Keratinocyte (primary cell): ENCODE measurements at regions not wholly inside any gene's neighbourhood (a gene's known extent, or its start where the extent isn't known, plus 50 kb on each side); places are given as distances from the start of the nearest gene placed in this dataset.

ENCODE experiments used
- DNase-seq: peaks from one replicate; pipeline ENCODE4 v3.0.0-alpha.2; 2011; ENCODE audit warnings: low read depth, missing footprints, low spot score
- FAIRE-seq: peaks from 2 replicates; lab custom pipeline; 2011; peaks lifted over from hg19 to GRCh38; lab: Jason Lieb, UNC
- H2AFZ ChIP-seq: 2 replicates; pipeline ENCODE4 v1.6.0; 2012; ENCODE audit warnings: low read length, control low read depth, inconsistent platforms; ENCODE audit not compliant: control insufficient read depth
- H3K27ac ChIP-seq: 2 replicates; pipeline ENCODE4 v1.5.1; 2011; ENCODE audit warnings: low read length; ENCODE audit not compliant: control insufficient read depth, insufficient read depth
- H3K27me3 ChIP-seq: 3 replicates; pipeline ENCODE4 v1.6.0; 2011; ENCODE audit warnings: low read length; ENCODE audit not compliant: control insufficient read depth, insufficient read depth; ENCODE audit errors: extremely low read depth
- H3K36me3 ChIP-seq, 2 experiments: 2 replicates in 1 of 2; 3 replicates in 1 of 2; pipeline ENCODE4 v1.5.1; 2011; ENCODE audit warnings: low read length in 2 of 2, mild to moderate bottlenecking in 1 of 2; ENCODE audit not compliant: control insufficient read depth in 2 of 2, insufficient read depth in 2 of 2; ENCODE audit errors: extremely low read depth in 1 of 2
- H3K4me1 ChIP-seq: 3 replicates; pipeline ENCODE4 v1.5.1; 2011; ENCODE audit warnings: low read length; ENCODE audit not compliant: control insufficient read depth, insufficient read depth; ENCODE audit errors: extremely low read depth
- H3K4me2 ChIP-seq: 3 replicates; pipeline ENCODE4 v1.6.0; 2011; ENCODE audit warnings: low read depth, low read length; ENCODE audit not compliant: control insufficient read depth, insufficient read depth; ENCODE audit errors: extremely low read depth
- H3K4me3 ChIP-seq, 3 experiments: fragments of 200-600 bp in 1 of 3; sonication (generic) in 1 of 3; 2 replicates in 2 of 3; 3 replicates in 1 of 3; pipeline ENCODE4 v1.5.1; 2011 to 2016; ENCODE audit warnings: low read length in 3 of 3, mild to moderate bottlenecking in 3 of 3, control low read depth in 2 of 3, inconsistent platforms in 1 of 3, low read depth in 1 of 3, mixed read lengths in 1 of 3, mixed run types in 1 of 3, moderate library complexity in 1 of 3; ENCODE audit not compliant: control insufficient read depth in 2 of 3, insufficient read depth in 2 of 3; ENCODE audit errors: extremely low read depth in 1 of 3
- H3K79me2 ChIP-seq: 2 replicates; pipeline ENCODE4 v1.6.0; 2012; ENCODE audit warnings: low read length; ENCODE audit not compliant: control insufficient read depth, insufficient read depth
- H3K9ac ChIP-seq: 3 replicates; pipeline ENCODE4 v1.6.0; 2011; ENCODE audit warnings: low read length; ENCODE audit not compliant: control insufficient read depth, insufficient read depth; ENCODE audit errors: extremely low read depth
- H3K9me1 ChIP-seq: 3 replicates; pipeline ENCODE4 v1.6.0; 2011; ENCODE audit warnings: low read length; ENCODE audit not compliant: control insufficient read depth, insufficient read depth; ENCODE audit errors: extremely low read depth
- H3K9me3 ChIP-seq: 2 replicates; pipeline ENCODE4 v1.5.1; 2012; ENCODE audit warnings: low read depth, low read length; ENCODE audit not compliant: control insufficient read depth
- H4K20me1 ChIP-seq: 3 replicates; pipeline ENCODE4 v1.6.0; 2011; ENCODE audit warnings: low read length; ENCODE audit not compliant: control insufficient read depth, insufficient read depth; ENCODE audit errors: extremely low read depth
- CTCF ChIP-seq, 3 experiments: IDR thresholded peaks in 1 of 3; conservative IDR thresholded peaks in 1 of 3; optimal IDR thresholded peaks in 1 of 3; 2 replicates in 2 of 3; 3 replicates in 1 of 3; pipeline versions ENCODE3 to v1.5.1; 2011; ENCODE audit warnings: low read length in 3 of 3, mild to moderate bottlenecking in 3 of 3, moderate library complexity in 2 of 3, control low read depth in 1 of 3, inconsistent platforms in 1 of 3; ENCODE audit not compliant: insufficient read depth in 2 of 3; ENCODE audit errors: extremely low read depth in 1 of 3
- EZH2 ChIP-seq: IDR thresholded peaks from one replicate; pipeline ENCODE4 v1.6.1; 2012; ENCODE audit warnings: inconsistent platforms, mild to moderate bottlenecking, low read length, moderate library complexity
- dilution Hi-C: fragments of 300-500 bp; cut with MboI; formaldehyde crosslinking; loops from one replicate; pipeline ENCODE4 v1.7.0; 2020; ENCODE audit warnings: low sequenced_read_pairs; ENCODE audit not compliant: extremely low pct_ligation_motif_present

GRCh38 chr6:3610206-3610605 is 141.3 kb downstream of the PXDC1 start:
- H3K4me3 ChIP-seq, result peak overlapping the region in 1 of 3 experiments; percentile 43
- dilution Hi-C loops, result no loop called here
- FAIRE-seq (peak; percentile 91), DNase-seq (peak; percentile 55)
- no peaks in the 10 kb centered on the region for H3K27me3 ChIP-seq
- no peaks in the 10 kb centered on the region for H3K9me3 ChIP-seq
- peaks cover 42% of the 10 kb centered on the region for H3K4me1 ChIP-seq
- H3K9me1 ChIP-seq, result no peaks in the 10 kb centered on the region
- H2AFZ ChIP-seq, result peak overlapping the region; percentile 46
- H3K4me2 ChIP-seq, result peak overlapping the region; percentile 79
- H3K9ac ChIP-seq, result peak overlapping the region; percentile 14
- no peaks in the 10 kb centered on the region for H3K36me3 ChIP-seq
- H4K20me1 ChIP-seq, result no peaks in the 10 kb centered on the region
- H3K79me2 ChIP-seq, result no peaks in the 10 kb centered on the region
- peak overlapping the region; percentile 45 for H3K27ac ChIP-seq
- TF ChIP-seq CTCF (optimal IDR thresholded peaks at IDR 0.05 in 1 of 3, IDR thresholded peaks at IDR 0.05 in 1 of 3, conservative IDR thresholded peaks at IDR 0.05 in 1 of 3; ENCODE audit: extremely low read depth in 1 of 3, insufficient read depth in 2 of 3, low read length in 3 of 3), result no peak
- TF ChIP-seq EZH2, result no peak

- no peaks in the 10 kb centered on the region for H3K36me3 ChIP-seq
- no peaks in the 10 kb centered on the region for H4K20me1 ChIP-seq
- H3K4me1 ChIP-seq, result peaks cover 42% of the 10 kb centered on the region
- peak overlapping the region; percentile 79 for H3K4me2 ChIP-seq
- FAIRE-seq (no peak), DNase-seq (no peak)
- no peak overlapping the region for H3K4me3 ChIP-seq
- H2AFZ ChIP-seq, result no peak overlapping the region
- no peaks in the 10 kb centered on the region for H3K27me3 ChIP-seq
- H3K27ac ChIP-seq, result no peak overlapping the region
- no peak overlapping the region for H3K9ac ChIP-seq
- H3K9me3 ChIP-seq, result no peaks in the 10 kb centered on the region
- TF ChIP-seq EZH2, result no peak
- TF ChIP-seq CTCF (optimal IDR thresholded peaks at IDR 0.05 in 1 of 3, IDR thresholded peaks at IDR 0.05 in 1 of 3, conservative IDR thresholded peaks at IDR 0.05 in 1 of 3; ENCODE audit: extremely low read depth in 1 of 3, insufficient read depth in 2 of 3, low read length in 3 of 3), result no peak
- no peaks in the 10 kb centered on the region for H3K79me2 ChIP-seq
- H3K9me1 ChIP-seq, result no peaks in the 10 kb centered on the region
- dilution Hi-C loops, result no loop called here
Measured at GRCh38 chr6:3609388-3609787, 142.1 kb downstream of the PXDC1 start.
